Testis (tissue), 2 donors: ENCODE measurements at regions not wholly inside any gene's neighbourhood (a gene's known extent, or its start where the extent isn't known, plus 50 kb on each side); places are given as distances from the start of the nearest gene placed in this dataset.

Experiments used
- DNase-seq: peaks from one replicate; pipeline ENCODE4 v3.0.0-alpha.2; 2019
- H3K27ac ChIP-seq, 2 donors: fragments of 200-600 bp; sonication (generic); one replicate each; pipeline ENCODE4 v1.5.1; 2019
- H3K27me3 ChIP-seq: fragments of 200-600 bp; sonication (generic); one replicate; pipeline ENCODE4 v1.5.1; 2019
- H3K36me3 ChIP-seq: fragments of 200-600 bp; sonication (generic); one replicate; pipeline ENCODE4 v1.5.1; 2017; ENCODE audit warnings: low read depth; ENCODE audit errors: missing control alignments
- H3K4me1 ChIP-seq: fragments of 200-600 bp; sonication (generic); one replicate; pipeline ENCODE4 v1.5.1; 2019
- H3K4me3 ChIP-seq, 2 donors: fragments of 200-600 bp; sonication (generic); one replicate each; pipeline ENCODE4 v1.5.1; 2017 to 2019
- H3K9me3 ChIP-seq: fragments of 200-600 bp; sonication (generic); one replicate; pipeline ENCODE4 v1.5.1; 2017
- POLR2A ChIP-seq: fragments of 450-650 bp; IDR thresholded peaks from one replicate; pipeline ENCODE4 v1.6.1; 2017; ENCODE audit warnings: antibody characterized with exemption, mild to moderate bottlenecking, moderate library complexity
- WGBS, 2 donors: methylation state at CpG; one replicate each; pipeline ENCODE4 v1.1.5; 2018; 5-methylcytosine and 5-hydroxymethylcytosine counted together
- intact Hi-C: fragments of 100-400 bp; cut with DNase I; formaldehyde crosslinking; loops from one replicate; pipeline ENCODE4 v1.15.1; 2023; ENCODE audit warnings: low total_unique reads
- TF ChIP-seq, protein P1 (sequence below), 3 experiments: fragments of 450-650 bp in 2 of 3; fragments of 200-600 bp in 1 of 3; sonication (generic) in 1 of 3; IDR thresholded peaks; one replicate each; pipeline ENCODE4 v1.5.1; 2016 to 2019; ENCODE audit warnings: antibody characterized with exemption in 3 of 3, mild to moderate bottlenecking in 2 of 3, moderate library complexity in 1 of 3

DNA sequence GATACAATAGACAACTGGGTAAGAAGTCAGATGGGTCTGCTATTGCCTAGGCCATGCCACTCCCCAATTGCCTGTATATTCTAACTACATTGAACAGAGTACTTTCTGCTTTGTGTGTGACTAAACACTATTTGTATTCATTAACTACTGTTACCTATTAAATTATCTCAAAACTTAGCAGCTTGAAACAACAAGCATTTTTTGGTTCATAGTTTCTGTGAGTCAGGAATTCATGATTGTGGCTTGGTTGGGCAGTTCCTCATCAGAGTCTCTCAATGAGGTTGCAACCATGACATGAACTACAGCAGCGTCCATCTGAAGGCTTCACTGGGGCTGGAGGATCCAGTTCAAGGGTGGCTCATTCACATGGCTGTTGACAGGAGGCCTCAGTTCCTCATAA is 205.7 kb downstream of the EN1 start:
- H3K36me3 ChIP-seq = no peaks in the 10 kb centered on the region
- no peaks in the 10 kb centered on the region for H3K4me1 ChIP-seq
- no peaks in the 10 kb centered on the region for H3K9me3 ChIP-seq
- H3K27me3 ChIP-seq = no peaks in the 10 kb centered on the region
- no peak overlapping the region for H3K27ac ChIP-seq
- TF ChIP-seq, protein P1, sequence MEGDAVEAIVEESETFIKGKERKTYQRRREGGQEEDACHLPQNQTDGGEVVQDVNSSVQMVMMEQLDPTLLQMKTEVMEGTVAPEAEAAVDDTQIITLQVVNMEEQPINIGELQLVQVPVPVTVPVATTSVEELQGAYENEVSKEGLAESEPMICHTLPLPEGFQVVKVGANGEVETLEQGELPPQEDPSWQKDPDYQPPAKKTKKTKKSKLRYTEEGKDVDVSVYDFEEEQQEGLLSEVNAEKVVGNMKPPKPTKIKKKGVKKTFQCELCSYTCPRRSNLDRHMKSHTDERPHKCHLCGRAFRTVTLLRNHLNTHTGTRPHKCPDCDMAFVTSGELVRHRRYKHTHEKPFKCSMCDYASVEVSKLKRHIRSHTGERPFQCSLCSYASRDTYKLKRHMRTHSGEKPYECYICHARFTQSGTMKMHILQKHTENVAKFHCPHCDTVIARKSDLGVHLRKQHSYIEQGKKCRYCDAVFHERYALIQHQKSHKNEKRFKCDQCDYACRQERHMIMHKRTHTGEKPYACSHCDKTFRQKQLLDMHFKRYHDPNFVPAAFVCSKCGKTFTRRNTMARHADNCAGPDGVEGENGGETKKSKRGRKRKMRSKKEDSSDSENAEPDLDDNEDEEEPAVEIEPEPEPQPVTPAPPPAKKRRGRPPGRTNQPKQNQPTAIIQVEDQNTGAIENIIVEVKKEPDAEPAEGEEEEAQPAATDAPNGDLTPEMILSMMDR (IDR thresholded peaks at IDR 0.05) = no peak
- TF ChIP-seq POLR2A = no peak
- no peak overlapping the region for H3K4me3 ChIP-seq
- intact Hi-C loops = no loop called here
- 63 to 86% methylated on average over 1 of the region's 1 CpG for WGBS, 2 donors
- no peak for DNase-seq

DNA sequence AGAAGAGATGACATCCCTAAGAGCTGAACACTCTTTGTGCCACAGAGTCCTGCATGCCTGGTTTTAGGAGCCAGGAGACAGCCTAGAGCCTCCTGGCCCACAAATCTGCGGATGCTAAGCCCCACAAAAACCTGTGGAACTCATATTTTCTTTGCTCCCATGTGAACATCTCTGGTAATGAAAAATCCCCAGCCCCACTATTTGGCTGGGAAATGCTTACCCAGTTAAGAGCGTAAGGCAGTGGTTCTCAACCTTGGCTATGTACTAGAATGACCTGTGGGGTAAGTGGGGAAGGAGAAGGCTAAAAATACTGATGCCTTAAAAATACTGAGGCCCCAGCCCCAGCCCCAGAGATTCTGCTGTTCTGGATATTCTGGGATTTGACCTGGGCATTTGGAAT is 208.1 kb downstream of the EN1 start:
- Histone ChIP-seq H3K27ac (no peak overlapping the region), H3K4me3 (no peak overlapping the region), H3K36me3 (no peaks in the 10 kb centered on the region), H3K27me3 (no peaks in the 10 kb centered on the region), H3K9me3 (no peaks in the 10 kb centered on the region), H3K4me1 (no peaks in the 10 kb centered on the region)
- no peak for TF ChIP-seq POLR2A
- TF ChIP-seq, protein P1 (IDR thresholded peaks at IDR 0.05) = no peak
- 74 to 85% methylated on average over 2 of the region's 2 CpGs for WGBS, 2 donors
- intact Hi-C loops = no loop called here
- no peak for DNase-seq

DNA sequence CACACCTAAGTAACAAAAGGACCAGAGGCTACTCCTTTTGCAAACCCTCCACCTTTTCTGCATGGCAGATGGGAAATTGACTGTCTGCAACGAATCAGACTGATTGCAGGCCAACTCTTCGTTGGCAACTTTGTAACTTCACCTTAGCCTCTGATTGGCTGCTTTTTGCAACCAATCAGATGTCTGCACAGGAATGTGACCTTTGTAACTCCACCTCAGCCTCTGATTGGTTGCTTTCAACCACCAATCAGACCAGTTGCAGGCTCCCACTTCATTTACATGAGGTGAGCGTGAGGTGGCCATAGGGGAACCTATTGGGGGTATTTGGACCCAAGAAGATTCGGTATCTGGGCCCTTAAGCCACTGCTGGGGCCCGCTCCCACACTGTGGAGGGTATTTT is 209.0 kb downstream of the EN1 start:
- Histone ChIP-seq H3K27ac (no peak overlapping the region), H3K4me1 (no peaks in the 10 kb centered on the region), H3K36me3 (no peaks in the 10 kb centered on the region), H3K4me3 (no peak overlapping the region), H3K27me3 (no peaks in the 10 kb centered on the region), H3K9me3 (no peaks in the 10 kb centered on the region)
- 53% methylated on average over 5 of the region's 5 CpGs for WGBS, 2 donors
- DNase-seq = peak; percentile 66
- no peak for TF ChIP-seq POLR2A
- TF ChIP-seq, protein P1 (IDR thresholded peaks at IDR 0.05) = no peak
- intact Hi-C loops = no loop called here

DNA sequence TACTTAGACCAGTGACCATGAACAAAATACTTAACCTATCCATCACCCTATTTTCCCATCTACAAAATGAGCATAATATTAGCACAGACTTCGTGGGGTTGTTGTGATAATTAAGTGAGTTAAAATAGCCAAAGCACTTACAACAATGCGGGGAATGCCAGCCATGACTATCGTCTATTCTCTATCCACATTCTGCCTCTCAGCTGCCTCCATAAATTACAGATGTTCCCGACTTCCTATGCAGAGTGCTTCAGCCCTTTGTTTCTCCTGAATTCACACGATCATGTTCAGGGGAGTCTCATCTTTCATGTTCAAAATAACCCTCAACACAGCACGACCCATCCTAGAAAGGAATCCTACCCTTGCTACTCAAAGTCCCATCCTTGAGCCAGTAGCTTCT is 211.6 kb downstream of the EN1 start:
- no peaks in the 10 kb centered on the region for H3K9me3 ChIP-seq
- no peak for TF ChIP-seq POLR2A
- TF ChIP-seq, protein P1 (IDR thresholded peaks at IDR 0.05) = no peak
- WGBS, 2 donors = 26 to 30% methylated on average over 6 of the region's 6 CpGs
- H3K4me3 ChIP-seq = no peak overlapping the region
- H3K36me3 ChIP-seq = no peaks in the 10 kb centered on the region
- no peak overlapping the region for H3K27ac ChIP-seq
- no peak for DNase-seq
- intact Hi-C loops = no loop called here
- H3K27me3 ChIP-seq = no peaks in the 10 kb centered on the region
- H3K4me1 ChIP-seq = no peaks in the 10 kb centered on the region

DNA sequence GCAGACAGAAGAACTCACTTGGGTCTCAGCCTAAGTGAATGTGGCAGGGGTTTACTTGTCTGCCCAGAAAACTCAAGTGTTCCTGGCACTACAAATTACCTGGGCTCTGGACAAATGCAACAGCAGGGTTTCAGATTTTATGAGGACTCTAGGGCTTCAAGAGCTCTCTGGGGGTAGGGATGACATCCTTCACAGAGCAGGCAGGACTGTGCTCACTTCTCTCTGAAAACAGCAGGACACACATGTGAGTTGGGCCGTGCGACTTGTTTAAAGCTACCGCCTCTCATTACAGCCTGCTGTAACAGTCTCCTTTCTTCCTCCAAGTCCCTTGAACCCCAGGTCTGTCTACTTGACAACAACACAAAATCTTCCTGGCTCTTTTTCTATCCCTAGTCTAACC is 212.6 kb downstream of the EN1 start:
- H3K9me3 ChIP-seq = no peaks in the 10 kb centered on the region
- no peaks in the 10 kb centered on the region for H3K36me3 ChIP-seq
- TF ChIP-seq, protein P1 (IDR thresholded peaks at IDR 0.05) = no peak
- no peak for TF ChIP-seq POLR2A
- intact Hi-C loops = no loop called here
- no peak for DNase-seq
- H3K4me1 ChIP-seq = no peaks in the 10 kb centered on the region
- WGBS, 2 donors = 77 to 83% methylated on average over 3 of the region's 3 CpGs
- no peak overlapping the region for H3K4me3 ChIP-seq
- no peaks in the 10 kb centered on the region for H3K27me3 ChIP-seq
- H3K27ac ChIP-seq = no peak overlapping the region
